Prostate gland (tissue), 2 donors: ENCODE measurements at regions not wholly inside any gene's neighbourhood (a gene's known extent, or its start where the extent isn't known, plus 50 kb on each side); places are given as distances from the start of the nearest gene placed in this dataset.

Source experiments
- POLR2A ChIP-seq: fragments of 450-650 bp; IDR thresholded peaks from one replicate; pipeline ENCODE4 v1.6.1; 2016; ENCODE audit warnings: antibody characterized with exemption, mild to moderate bottlenecking
- POLR2AphosphoS5 ChIP-seq: sonication (generic); formaldehyde crosslinking; IDR thresholded peaks from one replicate; pipeline ENCODE4 v1.6.1; 2017; ENCODE audit warnings: antibody characterized with exemption
- TF ChIP-seq, protein P1 (sequence below), 4 experiments: fragments of 200-600 bp in 2 of 4; fragments of 450-650 bp in 2 of 4; sonication (generic) in 2 of 4; IDR thresholded peaks; 1 replicate in 3 of 4; 2 replicates in 1 of 4; pipeline ENCODE4 v1.5.1; 2016 to 2019; ENCODE audit warnings: antibody characterized with exemption in 4 of 4, mild to moderate bottlenecking in 2 of 4, moderate library complexity in 2 of 4

DNA sequence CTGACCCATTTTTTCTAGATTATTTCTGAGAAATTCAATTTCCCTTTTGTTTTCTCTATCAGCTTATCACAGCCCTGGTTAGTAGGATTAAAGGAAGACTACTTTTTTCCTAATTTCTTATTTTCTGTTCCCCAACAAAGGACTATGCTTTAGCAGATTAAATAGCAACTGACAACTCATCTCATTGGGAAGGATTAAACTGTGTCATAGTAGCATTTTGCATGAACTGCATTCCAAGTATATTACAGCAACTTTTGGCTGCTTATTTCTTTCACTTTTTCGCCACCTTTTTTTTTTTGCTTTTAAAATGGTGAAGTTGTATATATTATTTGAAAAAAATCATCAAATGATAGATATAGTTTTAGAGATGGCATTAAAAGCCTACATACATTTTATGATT, 570.3 kb downstream of the FBXO15 start:
- no peak for TF ChIP-seq POLR2A
- TF ChIP-seq, protein P1, sequence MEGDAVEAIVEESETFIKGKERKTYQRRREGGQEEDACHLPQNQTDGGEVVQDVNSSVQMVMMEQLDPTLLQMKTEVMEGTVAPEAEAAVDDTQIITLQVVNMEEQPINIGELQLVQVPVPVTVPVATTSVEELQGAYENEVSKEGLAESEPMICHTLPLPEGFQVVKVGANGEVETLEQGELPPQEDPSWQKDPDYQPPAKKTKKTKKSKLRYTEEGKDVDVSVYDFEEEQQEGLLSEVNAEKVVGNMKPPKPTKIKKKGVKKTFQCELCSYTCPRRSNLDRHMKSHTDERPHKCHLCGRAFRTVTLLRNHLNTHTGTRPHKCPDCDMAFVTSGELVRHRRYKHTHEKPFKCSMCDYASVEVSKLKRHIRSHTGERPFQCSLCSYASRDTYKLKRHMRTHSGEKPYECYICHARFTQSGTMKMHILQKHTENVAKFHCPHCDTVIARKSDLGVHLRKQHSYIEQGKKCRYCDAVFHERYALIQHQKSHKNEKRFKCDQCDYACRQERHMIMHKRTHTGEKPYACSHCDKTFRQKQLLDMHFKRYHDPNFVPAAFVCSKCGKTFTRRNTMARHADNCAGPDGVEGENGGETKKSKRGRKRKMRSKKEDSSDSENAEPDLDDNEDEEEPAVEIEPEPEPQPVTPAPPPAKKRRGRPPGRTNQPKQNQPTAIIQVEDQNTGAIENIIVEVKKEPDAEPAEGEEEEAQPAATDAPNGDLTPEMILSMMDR (IDR thresholded peaks at IDR 0.05), result no peak
- TF ChIP-seq POLR2AphosphoS5, result no peak
